GM19397 (cell line): ENCODE measurements at regions not wholly inside any gene's neighbourhood (a gene's known extent, or its start where the extent isn't known, plus 50 kb on each side); places are given as distances from the start of the nearest gene placed in this dataset.
A peak's percentile ranks its signal among the peaks of the same experiment; 100 is the strongest.
"Not testable (repeated sequence)": the region's sequence is repeated elsewhere in the genome, so short reads cannot be mapped to it uniquely, and the experiment has no call there.

Experiments used
- ATAC-seq: cut with Tn5 transposase; IDR thresholded peaks from one replicate; pipeline ENCODE4 v1.9.1; 2021; ENCODE audit warnings: mild to moderate bottlenecking, moderate library complexity; ENCODE audit not compliant: unreplicated experiment

- ATAC-seq = no peak
Measured at GRCh38 chr6:126202707-126203106, 137.2 kb upstream of the CENPW start.

GRCh38 chr6:126204126-126204525 lies 135.8 kb upstream of the CENPW start:
- ATAC-seq = no peak

GRCh38 chr6:126204598-126204997 lies 135.3 kb upstream of the CENPW start:
- ATAC-seq = no peak

GRCh38 chr6:126206504-126207246 lies 133.2 kb upstream of the CENPW start:
- ATAC-seq = no peak

- ATAC-seq = no peak
Measured at GRCh38 chr6:126210398-126211075, 129.4 kb upstream of the CENPW start.

GRCh38 chr6:126217497-126217896 lies 122.4 kb upstream of the CENPW start:
- ATAC-seq = no peak

- ATAC-seq = not testable (repeated sequence)
Measured at GRCh38 chr6:126220901-126221300, 119.0 kb upstream of the CENPW start.

GRCh38 chr6:126227833-126228702 lies 111.8 kb upstream of the CENPW start:
- ATAC-seq = no peak

GRCh38 chr6:126232671-126233070 lies 107.2 kb upstream of the CENPW start:
- ATAC-seq = no peak

GRCh38 chr6:126233192-126233591 lies 106.7 kb upstream of the CENPW start:
- no peak for ATAC-seq

GRCh38 chr6:126235363-126235762 lies 104.6 kb upstream of the CENPW start:
- no peak for ATAC-seq

- no peak for ATAC-seq
Measured at GRCh38 chr6:126245077-126245476, 94.8 kb upstream of the CENPW start.

- no peak for ATAC-seq
Measured at GRCh38 chr6:126252154-126252553, 87.8 kb upstream of the CENPW start.

- no peak for ATAC-seq
Measured at GRCh38 chr6:126253431-126253830, 86.5 kb upstream of the CENPW start.

GRCh38 chr6:126258150-126258549 lies 81.8 kb upstream of the CENPW start:
- no peak for ATAC-seq

GRCh38 chr6:126261792-126262421 lies 78.0 kb upstream of the CENPW start:
- no peak for ATAC-seq

- ATAC-seq = no peak
Measured at GRCh38 chr6:126264265-126264664, 75.7 kb upstream of the CENPW start.

- no peak for ATAC-seq
Measured at GRCh38 chr6:126266664-126267063, 73.3 kb upstream of the CENPW start.

- peak; percentile 22 for ATAC-seq
Measured at GRCh38 chr6:126267626-126268025, 72.3 kb upstream of the CENPW start.

- peak; percentile 87 for ATAC-seq
Measured at GRCh38 chr6:126268092-126268491, 71.8 kb upstream of the CENPW start.

GRCh38 chr6:126280287-126280686 lies 59.6 kb upstream of the CENPW start:
- no peak for ATAC-seq
